ENCODE measurements at regions not wholly inside any gene's neighbourhood (a gene's known extent, or its start where the extent isn't known, plus 50 kb on each side); places are given as distances from the start of the nearest gene placed in this dataset.

DNA sequence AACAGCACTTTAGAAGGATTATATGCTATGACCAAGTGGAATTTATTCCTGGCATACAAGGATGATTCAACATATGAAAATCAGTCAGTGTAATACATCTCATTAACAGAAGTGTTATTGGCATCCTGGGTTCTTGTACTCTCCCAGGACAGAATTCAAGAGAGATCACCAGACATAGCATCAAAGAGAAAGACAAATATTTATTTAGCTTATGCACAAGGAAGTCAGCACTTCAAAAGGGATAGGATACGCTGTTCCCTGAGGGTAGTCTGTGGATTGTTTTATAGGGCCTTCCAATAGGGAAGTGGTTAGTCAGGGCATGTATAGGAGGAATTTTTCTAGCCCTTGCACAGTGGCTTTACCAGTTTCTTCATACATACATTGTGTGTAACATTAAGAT, 1238.0 kb downstream of the PCDH17 start:
- TF ChIP-seq, protein P1, sequence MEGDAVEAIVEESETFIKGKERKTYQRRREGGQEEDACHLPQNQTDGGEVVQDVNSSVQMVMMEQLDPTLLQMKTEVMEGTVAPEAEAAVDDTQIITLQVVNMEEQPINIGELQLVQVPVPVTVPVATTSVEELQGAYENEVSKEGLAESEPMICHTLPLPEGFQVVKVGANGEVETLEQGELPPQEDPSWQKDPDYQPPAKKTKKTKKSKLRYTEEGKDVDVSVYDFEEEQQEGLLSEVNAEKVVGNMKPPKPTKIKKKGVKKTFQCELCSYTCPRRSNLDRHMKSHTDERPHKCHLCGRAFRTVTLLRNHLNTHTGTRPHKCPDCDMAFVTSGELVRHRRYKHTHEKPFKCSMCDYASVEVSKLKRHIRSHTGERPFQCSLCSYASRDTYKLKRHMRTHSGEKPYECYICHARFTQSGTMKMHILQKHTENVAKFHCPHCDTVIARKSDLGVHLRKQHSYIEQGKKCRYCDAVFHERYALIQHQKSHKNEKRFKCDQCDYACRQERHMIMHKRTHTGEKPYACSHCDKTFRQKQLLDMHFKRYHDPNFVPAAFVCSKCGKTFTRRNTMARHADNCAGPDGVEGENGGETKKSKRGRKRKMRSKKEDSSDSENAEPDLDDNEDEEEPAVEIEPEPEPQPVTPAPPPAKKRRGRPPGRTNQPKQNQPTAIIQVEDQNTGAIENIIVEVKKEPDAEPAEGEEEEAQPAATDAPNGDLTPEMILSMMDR (IDR thresholded peaks at IDR 0.05; ENCODE audit: low read depth, low read length, missing input control): no peak
- TF ChIP-seq FOXA1 (IDR thresholded peaks at IDR 0.05): no peak
- no peak for TF ChIP-seq YY1 (IDR thresholded peaks at IDR 0.05)
- no peak for TF ChIP-seq TAF1 (conservative IDR thresholded peaks at IDR 0.05)
- TF ChIP-seq, protein P2, sequence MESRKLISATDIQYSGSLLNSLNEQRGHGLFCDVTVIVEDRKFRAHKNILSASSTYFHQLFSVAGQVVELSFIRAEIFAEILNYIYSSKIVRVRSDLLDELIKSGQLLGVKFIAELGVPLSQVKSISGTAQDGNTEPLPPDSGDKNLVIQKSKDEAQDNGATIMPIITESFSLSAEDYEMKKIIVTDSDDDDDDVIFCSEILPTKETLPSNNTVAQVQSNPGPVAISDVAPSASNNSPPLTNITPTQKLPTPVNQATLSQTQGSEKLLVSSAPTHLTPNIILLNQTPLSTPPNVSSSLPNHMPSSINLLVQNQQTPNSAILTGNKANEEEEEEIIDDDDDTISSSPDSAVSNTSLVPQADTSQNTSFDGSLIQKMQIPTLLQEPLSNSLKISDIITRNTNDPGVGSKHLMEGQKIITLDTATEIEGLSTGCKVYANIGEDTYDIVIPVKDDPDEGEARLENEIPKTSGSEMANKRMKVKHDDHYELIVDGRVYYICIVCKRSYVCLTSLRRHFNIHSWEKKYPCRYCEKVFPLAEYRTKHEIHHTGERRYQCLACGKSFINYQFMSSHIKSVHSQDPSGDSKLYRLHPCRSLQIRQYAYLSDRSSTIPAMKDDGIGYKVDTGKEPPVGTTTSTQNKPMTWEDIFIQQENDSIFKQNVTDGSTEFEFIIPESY (IDR thresholded peaks at IDR 0.05): no peak
- TF ChIP-seq RAD21 (IDR thresholded peaks at IDR 0.05): no peak
- TF ChIP-seq GABPA (IDR thresholded peaks at IDR 0.05 in 1 of 2, conservative IDR thresholded peaks at IDR 0.05 in 1 of 2): no peak
- TF ChIP-seq NR2F2 (IDR thresholded peaks at IDR 0.05): no peak
- TF ChIP-seq, protein P3, sequence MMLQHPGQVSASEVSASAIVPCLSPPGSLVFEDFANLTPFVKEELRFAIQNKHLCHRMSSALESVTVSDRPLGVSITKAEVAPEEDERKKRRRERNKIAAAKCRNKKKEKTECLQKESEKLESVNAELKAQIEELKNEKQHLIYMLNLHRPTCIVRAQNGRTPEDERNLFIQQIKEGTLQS (IDR thresholded peaks at IDR 0.05): no peak
- TF ChIP-seq JUND (IDR thresholded peaks at IDR 0.05): no peak
- TF ChIP-seq SP1 (IDR thresholded peaks at IDR 0.05): no peak
- TF ChIP-seq, protein P4, sequence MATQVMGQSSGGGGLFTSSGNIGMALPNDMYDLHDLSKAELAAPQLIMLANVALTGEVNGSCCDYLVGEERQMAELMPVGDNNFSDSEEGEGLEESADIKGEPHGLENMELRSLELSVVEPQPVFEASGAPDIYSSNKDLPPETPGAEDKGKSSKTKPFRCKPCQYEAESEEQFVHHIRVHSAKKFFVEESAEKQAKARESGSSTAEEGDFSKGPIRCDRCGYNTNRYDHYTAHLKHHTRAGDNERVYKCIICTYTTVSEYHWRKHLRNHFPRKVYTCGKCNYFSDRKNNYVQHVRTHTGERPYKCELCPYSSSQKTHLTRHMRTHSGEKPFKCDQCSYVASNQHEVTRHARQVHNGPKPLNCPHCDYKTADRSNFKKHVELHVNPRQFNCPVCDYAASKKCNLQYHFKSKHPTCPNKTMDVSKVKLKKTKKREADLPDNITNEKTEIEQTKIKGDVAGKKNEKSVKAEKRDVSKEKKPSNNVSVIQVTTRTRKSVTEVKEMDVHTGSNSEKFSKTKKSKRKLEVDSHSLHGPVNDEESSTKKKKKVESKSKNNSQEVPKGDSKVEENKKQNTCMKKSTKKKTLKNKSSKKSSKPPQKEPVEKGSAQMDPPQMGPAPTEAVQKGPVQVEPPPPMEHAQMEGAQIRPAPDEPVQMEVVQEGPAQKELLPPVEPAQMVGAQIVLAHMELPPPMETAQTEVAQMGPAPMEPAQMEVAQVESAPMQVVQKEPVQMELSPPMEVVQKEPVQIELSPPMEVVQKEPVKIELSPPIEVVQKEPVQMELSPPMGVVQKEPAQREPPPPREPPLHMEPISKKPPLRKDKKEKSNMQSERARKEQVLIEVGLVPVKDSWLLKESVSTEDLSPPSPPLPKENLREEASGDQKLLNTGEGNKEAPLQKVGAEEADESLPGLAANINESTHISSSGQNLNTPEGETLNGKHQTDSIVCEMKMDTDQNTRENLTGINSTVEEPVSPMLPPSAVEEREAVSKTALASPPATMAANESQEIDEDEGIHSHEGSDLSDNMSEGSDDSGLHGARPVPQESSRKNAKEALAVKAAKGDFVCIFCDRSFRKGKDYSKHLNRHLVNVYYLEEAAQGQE (IDR thresholded peaks at IDR 0.05): no peak
- TF ChIP-seq, protein P5, sequence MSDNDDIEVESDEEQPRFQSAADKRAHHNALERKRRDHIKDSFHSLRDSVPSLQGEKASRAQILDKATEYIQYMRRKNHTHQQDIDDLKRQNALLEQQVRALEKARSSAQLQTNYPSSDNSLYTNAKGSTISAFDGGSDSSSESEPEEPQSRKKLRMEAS (IDR thresholded peaks at IDR 0.05): no peak
- no peak for TF ChIP-seq RXRA (IDR thresholded peaks at IDR 0.05)
